Stomach smooth muscle (tissue), 2 donors: ENCODE measurements at regions not wholly inside any gene's neighbourhood (a gene's known extent, or its start where the extent isn't known, plus 50 kb on each side); places are given as distances from the start of the nearest gene placed in this dataset.

Experiments
- H3K27ac ChIP-seq: one replicate; pipeline ENCODE4 v1.7.0; 2013; ENCODE audit warnings: mild to moderate bottlenecking, low read length, inconsistent platforms
- H3K27me3 ChIP-seq, 2 donors: one replicate each; pipeline ENCODE4 v1.7.0; 2013; ENCODE audit warnings: low read length in 2 of 2; ENCODE audit not compliant: insufficient read depth in 2 of 2, control insufficient read depth in 1 of 2
- H3K36me3 ChIP-seq, 2 donors: one replicate each; pipeline ENCODE4 v1.7.0; 2013; ENCODE audit warnings: low read length in 2 of 2; ENCODE audit not compliant: control insufficient read depth in 2 of 2, insufficient read depth in 2 of 2
- H3K4me1 ChIP-seq: one replicate; pipeline ENCODE4 v1.7.0; 2013; ENCODE audit warnings: low read length; ENCODE audit not compliant: control insufficient read depth, insufficient read depth
- H3K4me3 ChIP-seq, 2 donors: one replicate each; pipeline ENCODE4 v1.7.0; 2013; ENCODE audit warnings: low read length in 2 of 2
- H3K9ac ChIP-seq, 2 donors: one replicate each; pipeline ENCODE4 v1.7.0; 2013; ENCODE audit warnings: low read length in 2 of 2, mild to moderate bottlenecking in 1 of 2
- H3K9me3 ChIP-seq, 2 donors: one replicate each; pipeline ENCODE4 v1.7.0; 2013; ENCODE audit warnings: low read length in 2 of 2; ENCODE audit not compliant: control insufficient read depth in 2 of 2
- donor health status: healthy.
- donor health status: Pancreatic carcinoma.

DNA sequence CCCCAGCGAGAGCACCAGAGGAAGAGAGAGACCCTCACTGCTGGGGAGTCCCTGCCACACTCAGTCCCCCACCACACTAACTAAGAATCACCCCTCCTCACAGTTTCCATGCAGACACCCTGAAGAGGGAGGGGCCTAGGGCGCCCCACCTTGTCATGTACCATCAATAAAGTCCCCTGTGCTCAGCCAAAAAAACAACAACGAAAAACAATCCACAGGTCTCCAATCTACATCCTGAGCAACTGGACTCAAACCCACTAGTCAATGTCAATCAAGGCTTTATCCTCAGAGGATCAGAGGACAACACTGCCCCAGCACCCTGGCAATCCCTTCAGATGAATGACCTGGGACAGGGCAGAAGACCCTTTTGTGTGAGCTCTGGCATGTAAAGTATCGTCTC is 210.1 kb upstream of the MSX2 start:
- no peak overlapping the region for H3K9ac ChIP-seq
- H3K4me1 ChIP-seq: no peaks in the 10 kb centered on the region
- H3K4me3 ChIP-seq: no peak overlapping the region
- H3K27me3 ChIP-seq: peaks cover 0 to 3% of the 10 kb centered on the region in 2 donors
- H3K27ac ChIP-seq: no peak overlapping the region
- peaks cover 0 to 7% of the 10 kb centered on the region in 2 donors for H3K9me3 ChIP-seq
- no peaks in the 10 kb centered on the region for H3K36me3 ChIP-seq

DNA sequence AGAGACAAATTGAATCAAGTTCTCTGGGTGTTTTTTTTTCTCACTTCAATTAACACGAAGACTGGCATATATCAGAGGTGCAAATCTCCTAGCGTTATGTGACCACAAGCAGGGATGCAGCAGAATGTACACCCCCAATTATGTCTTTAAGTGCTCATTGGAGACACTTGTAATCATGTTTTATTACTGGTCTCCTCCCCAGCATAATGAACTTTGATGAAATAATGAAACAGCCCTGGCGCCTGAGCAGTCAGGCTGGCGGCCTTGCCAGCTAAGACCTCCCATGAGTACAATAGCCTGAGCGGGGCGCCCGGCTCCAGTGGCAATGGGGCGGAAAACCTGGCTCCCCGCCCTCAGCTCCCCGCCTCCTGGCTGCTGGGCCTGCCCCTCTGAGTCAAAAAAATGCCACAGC is 209.4 kb upstream of the MSX2 start:
- H3K27me3 ChIP-seq: peaks cover 0 to 4% of the 10 kb centered on the region in 2 donors
- H3K27ac ChIP-seq: no peak overlapping the region
- H3K36me3 ChIP-seq: no peaks in the 10 kb centered on the region
- H3K4me1 ChIP-seq: no peaks in the 10 kb centered on the region
- peaks cover 0 to 7% of the 10 kb centered on the region in 2 donors for H3K9me3 ChIP-seq
- no peak overlapping the region for H3K9ac ChIP-seq
- no peak overlapping the region for H3K4me3 ChIP-seq

DNA sequence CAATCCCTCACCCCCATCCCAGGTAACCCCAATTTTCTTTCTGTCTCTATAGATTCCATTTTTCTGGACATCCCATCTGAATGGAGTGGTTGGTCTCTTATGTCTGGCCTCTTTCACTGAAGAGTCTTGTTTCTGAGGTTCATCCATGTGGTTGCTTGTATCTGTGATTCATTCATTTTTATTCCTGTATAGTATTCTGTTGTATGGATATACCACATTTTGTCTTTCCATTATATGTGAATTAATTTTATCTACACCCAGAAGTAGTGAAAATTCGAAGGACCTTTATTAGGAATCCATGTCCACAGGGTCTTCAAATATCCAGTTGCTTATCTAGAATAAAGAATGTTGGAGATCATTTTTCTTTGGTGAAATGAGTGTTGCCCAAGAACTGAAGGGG is 207.6 kb upstream of the MSX2 start:
- H3K27me3 ChIP-seq: peaks cover 6% of the 10 kb centered on the region in 2 donors
- no peaks in the 10 kb centered on the region for H3K36me3 ChIP-seq
- peaks cover 0 to 7% of the 10 kb centered on the region in 2 donors for H3K9me3 ChIP-seq
- H3K27ac ChIP-seq: no peak overlapping the region
- no peak overlapping the region for H3K9ac ChIP-seq
- H3K4me3 ChIP-seq: no peak overlapping the region
- no peaks in the 10 kb centered on the region for H3K4me1 ChIP-seq

DNA sequence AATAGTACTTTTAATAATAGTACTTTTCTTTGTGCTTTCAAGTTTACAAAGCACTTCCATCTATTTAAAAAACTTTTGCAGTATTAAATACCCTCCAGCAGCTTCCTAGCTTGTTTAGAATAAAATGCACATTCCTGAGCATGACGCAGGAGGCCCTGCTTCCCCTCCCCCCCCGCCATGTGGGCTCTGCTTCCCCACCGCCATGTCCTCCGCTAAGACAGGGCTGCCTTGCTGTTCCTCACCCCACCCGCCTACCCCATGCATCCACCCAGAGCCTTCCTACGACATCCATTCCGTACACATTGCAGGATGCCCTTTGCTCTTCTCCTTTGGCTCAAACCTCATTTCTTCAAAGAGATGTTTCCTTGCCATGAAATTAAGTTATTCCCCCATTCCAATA is 205.9 kb upstream of the MSX2 start:
- peaks cover 6% of the 10 kb centered on the region in 2 donors for H3K27me3 ChIP-seq
- no peaks in the 10 kb centered on the region for H3K4me1 ChIP-seq
- no peak overlapping the region for H3K9ac ChIP-seq
- peaks cover 0 to 7% of the 10 kb centered on the region in 2 donors for H3K9me3 ChIP-seq
- no peak overlapping the region for H3K4me3 ChIP-seq
- no peaks in the 10 kb centered on the region for H3K36me3 ChIP-seq
- H3K27ac ChIP-seq: no peak overlapping the region

- Histone ChIP-seq H3K9ac (no peak overlapping the region), H3K36me3 (no peaks in the 10 kb centered on the region), H3K4me1 (no peaks in the 10 kb centered on the region), H3K9me3 (peaks cover 0 to 7% of the 10 kb centered on the region in 2 donors), H3K27ac (no peak overlapping the region), H3K4me3 (no peak overlapping the region), H3K27me3 (peaks cover 6% of the 10 kb centered on the region in 2 donors)
Observed at GRCh38 chr5:174520420-174521396, 203.7 kb upstream of the MSX2 start.

- Histone ChIP-seq H3K9me3 (peaks cover 0 to 7% of the 10 kb centered on the region in 2 donors), H3K9ac (no peak overlapping the region), H3K36me3 (no peaks in the 10 kb centered on the region), H3K27ac (no peak overlapping the region), H3K4me1 (no peaks in the 10 kb centered on the region), H3K4me3 (no peak overlapping the region), H3K27me3 (peaks cover 6% of the 10 kb centered on the region in 2 donors)
Observed at GRCh38 chr5:174521449-174521848, 202.9 kb upstream of the MSX2 start.

DNA sequence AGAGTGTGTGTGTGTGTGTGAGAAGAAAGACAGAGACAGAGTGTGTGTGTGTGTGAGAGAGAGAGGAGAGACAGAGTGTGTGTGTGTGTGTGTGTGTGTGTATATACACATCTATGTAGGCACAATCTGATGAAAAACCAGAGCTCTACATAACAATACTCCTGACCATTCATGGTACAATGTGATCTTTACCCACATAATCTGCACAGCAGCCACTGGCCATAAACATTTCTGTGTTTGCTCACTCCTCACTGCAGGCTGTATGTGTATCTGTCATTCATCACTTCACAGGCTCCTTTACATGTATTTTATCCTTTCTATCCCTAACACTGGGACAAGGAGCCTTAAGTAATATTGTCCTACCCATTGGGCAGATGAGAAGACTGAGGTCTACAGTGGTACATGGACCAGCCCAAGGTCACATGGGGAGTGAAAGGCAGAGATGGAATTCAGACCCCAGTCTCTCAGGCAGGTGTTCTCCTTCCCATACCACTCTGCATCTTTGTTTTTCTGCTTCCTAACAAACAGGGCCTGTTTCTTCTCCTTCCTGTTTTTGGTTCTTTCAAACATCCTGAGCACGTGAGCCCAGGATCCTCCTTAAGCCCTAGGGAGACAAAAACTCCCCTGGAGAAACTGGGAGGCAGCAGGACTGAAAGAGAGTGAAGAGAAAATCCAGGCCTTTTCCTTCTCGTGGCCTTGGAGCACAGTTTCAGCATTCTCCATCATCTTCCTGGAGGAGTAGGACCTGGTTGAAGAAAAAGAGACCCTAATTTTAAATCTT is 201.7 kb upstream of the MSX2 start:
- H3K36me3 ChIP-seq: no peaks in the 10 kb centered on the region
- H3K4me1 ChIP-seq: no peaks in the 10 kb centered on the region
- H3K27ac ChIP-seq: no peak overlapping the region
- peaks cover 5 to 6% of the 10 kb centered on the region in 2 donors for H3K27me3 ChIP-seq
- no peak overlapping the region for H3K4me3 ChIP-seq
- no peak overlapping the region for H3K9ac ChIP-seq
- no peaks in the 10 kb centered on the region for H3K9me3 ChIP-seq

- Histone ChIP-seq H3K4me1 (no peaks in the 10 kb centered on the region), H3K4me3 (no peak overlapping the region), H3K9me3 (no peaks in the 10 kb centered on the region), H3K27me3 (peaks cover 6% of the 10 kb centered on the region in 2 donors), H3K36me3 (no peaks in the 10 kb centered on the region), H3K27ac (no peak overlapping the region), H3K9ac (no peak overlapping the region)
Observed at GRCh38 chr5:174523311-174524071, 200.9 kb upstream of the MSX2 start.

DNA sequence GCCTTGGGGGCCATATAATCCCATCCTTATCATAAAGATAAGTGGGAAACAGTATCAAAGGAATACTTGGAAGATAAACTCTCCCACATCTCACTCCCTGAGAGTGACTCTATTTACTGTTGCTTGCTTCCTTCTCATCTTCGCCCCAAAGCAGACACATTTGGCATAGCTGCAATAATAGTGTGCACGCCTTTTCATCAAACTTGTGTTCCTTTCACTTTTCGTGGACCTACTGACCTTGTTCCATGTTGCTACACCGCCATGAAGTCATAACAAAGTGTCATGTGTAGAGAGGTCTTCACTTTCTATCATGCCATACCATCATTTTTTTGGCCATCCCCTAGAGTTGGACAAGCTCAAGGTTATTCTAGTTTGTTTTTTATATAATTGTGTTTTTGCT is 200.0 kb upstream of the MSX2 start:
- H3K4me3 ChIP-seq: no peak overlapping the region
- H3K27ac ChIP-seq: no peak overlapping the region
- no peaks in the 10 kb centered on the region for H3K4me1 ChIP-seq
- no peaks in the 10 kb centered on the region for H3K36me3 ChIP-seq
- H3K9me3 ChIP-seq: no peaks in the 10 kb centered on the region
- peaks cover 5 to 6% of the 10 kb centered on the region in 2 donors for H3K27me3 ChIP-seq
- no peak overlapping the region for H3K9ac ChIP-seq

DNA sequence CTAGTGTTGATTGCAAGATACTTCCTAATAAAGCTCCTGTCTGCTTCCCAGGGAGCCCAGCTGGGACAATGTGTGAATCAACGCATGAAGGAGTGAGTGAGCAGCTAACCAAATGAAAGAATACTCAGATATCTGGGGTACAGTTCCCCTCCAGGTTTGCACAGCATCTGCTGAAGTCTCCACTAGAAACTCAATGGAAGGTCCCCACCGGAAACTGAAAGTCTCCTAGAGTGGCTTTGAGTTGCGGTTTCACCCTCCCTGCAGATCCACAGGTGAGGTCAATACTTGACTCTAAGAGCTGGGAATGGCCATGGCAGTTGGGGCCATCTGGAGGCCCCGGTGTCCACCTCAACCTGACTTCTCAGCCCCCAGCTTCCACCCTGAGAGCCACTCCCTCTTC is 198.2 kb upstream of the MSX2 start:
- Histone ChIP-seq H3K4me3 (no peak overlapping the region), H3K9ac (no peak overlapping the region), H3K27ac (no peak overlapping the region), H3K4me1 (no peaks in the 10 kb centered on the region), H3K9me3 (no peaks in the 10 kb centered on the region), H3K36me3 (no peaks in the 10 kb centered on the region), H3K27me3 (peaks cover 0 to 2% of the 10 kb centered on the region in 2 donors)
